Left lung (tissue), 4 donors: ENCODE measurements at regions not wholly inside any gene's neighbourhood (a gene's known extent, or its start where the extent isn't known, plus 50 kb on each side); places are given as distances from the start of the nearest gene placed in this dataset.

Source experiments
- ATAC-seq: fragments of 200-7000 bp; cut with Tn5 transposase; one replicate; pipeline ENCODE4 v1.9.1; 2020; ENCODE audit warnings: moderate library complexity
- DNase-seq, 4 donors: peaks; one replicate each; pipeline ENCODE4 v3.0.0-alpha.2; 2013 to 2020
- H3K27ac ChIP-seq, 2 donors: fragments of 200-600 bp; sonication (generic) in 1 of 2; one replicate each; pipeline versions ENCODE4 v1.5.0 to v1.8.0; 2020 to 2021
- H3K27me3 ChIP-seq, 2 donors: fragments of 200-600 bp; sonication (generic) in 1 of 2; one replicate each; pipeline versions ENCODE4 v1.5.0 to v1.8.0; 2020 to 2021
- H3K36me3 ChIP-seq, 2 donors: fragments of 200-600 bp; sonication (generic) in 1 of 2; one replicate each; pipeline versions ENCODE4 v1.5.0 to v1.8.0; 2020 to 2021
- H3K4me1 ChIP-seq, 2 donors: fragments of 200-600 bp; one replicate each; pipeline ENCODE4 v1.8.0; 2021
- H3K4me3 ChIP-seq, 2 donors: fragments of 200-600 bp; sonication (generic) in 1 of 2; one replicate each; pipeline versions ENCODE4 v1.5.0 to v1.8.0; 2020 to 2021; ENCODE audit warnings: mild to moderate bottlenecking in 1 of 2
- H3K9me3 ChIP-seq, 2 donors: fragments of 200-600 bp; sonication (generic) in 1 of 2; one replicate each; pipeline versions ENCODE4 v1.5.0 to v1.8.0; 2020 to 2021
- CTCF ChIP-seq, 2 donors: fragments of 200-600 bp; sonication (generic) in 1 of 2; IDR thresholded peaks; one replicate each; pipeline versions ENCODE4 v1.5.0 to v1.8.0; 2021; ENCODE audit warnings: antibody characterized with exemption in 2 of 2
- intact Hi-C, 2 donors: fragments of 100-400 bp; cut with DNase I; formaldehyde crosslinking; loops; one replicate each; pipeline versions ENCODE4 v1.11.2 to v1.14.2; 2022
- donor health status: DM: no; HTN: yes; CAD: no.
- donor health status: DM: no; HTN: no; CAD: no.

- no peak for TF ChIP-seq CTCF (IDR thresholded peaks at IDR 0.05)
- DNase-seq (no peak), ATAC-seq (no peak)
- Histone ChIP-seq H3K36me3 (no peaks in the 10 kb centered on the region), H3K4me3 (no peak overlapping the region), H3K9me3 (peaks cover 0 to 17% of the 10 kb centered on the region in 2 donors), H3K4me1 (no peaks in the 10 kb centered on the region), H3K27me3 (no peaks in the 10 kb centered on the region), H3K27ac (no peak overlapping the region)
- intact Hi-C loops: no loop called here
Observed at GRCh38 chr10:117654105-117654504, 111.6 kb downstream of the EMX2 start.

- TF ChIP-seq CTCF (IDR thresholded peaks at IDR 0.05): no peak
- ATAC-seq (no peak), DNase-seq (no peak)
- Histone ChIP-seq H3K4me3 (no peak overlapping the region), H3K36me3 (no peaks in the 10 kb centered on the region), H3K27ac (no peak overlapping the region), H3K9me3 (peaks cover 0 to 14% of the 10 kb centered on the region in 2 donors), H3K4me1 (no peaks in the 10 kb centered on the region), H3K27me3 (no peaks in the 10 kb centered on the region)
- intact Hi-C loops: no loop called here
Observed at GRCh38 chr10:117656385-117657367, 114.1 kb downstream of the EMX2 start.

- ATAC-seq (no peak), DNase-seq (no peak)
- intact Hi-C loops: no loop called here
- no peaks in the 10 kb centered on the region for H3K4me1 ChIP-seq
- H3K9me3 ChIP-seq: no peaks in the 10 kb centered on the region
- no peaks in the 10 kb centered on the region for H3K27me3 ChIP-seq
- no peak for TF ChIP-seq CTCF (IDR thresholded peaks at IDR 0.05)
- H3K36me3 ChIP-seq: no peaks in the 10 kb centered on the region
- H3K27ac ChIP-seq: no peak overlapping the region
- H3K4me3 ChIP-seq: no peak overlapping the region
Observed at GRCh38 chr10:117661316-117661715, 118.8 kb downstream of the EMX2 start.

- no peaks in the 10 kb centered on the region for H3K27me3 ChIP-seq
- H3K27ac ChIP-seq: no peak overlapping the region
- DNase-seq: no peak
- H3K4me1 ChIP-seq: no peaks in the 10 kb centered on the region
- intact Hi-C loops: no loop called here
- H3K36me3 ChIP-seq: no peaks in the 10 kb centered on the region
- H3K4me3 ChIP-seq: no peak overlapping the region
- H3K9me3 ChIP-seq: no peaks in the 10 kb centered on the region
- no peak for ATAC-seq
- no peak for TF ChIP-seq CTCF (IDR thresholded peaks at IDR 0.05)
Observed at GRCh38 chr10:117662126-117662525, 119.6 kb downstream of the EMX2 start.

- no peak for ATAC-seq
- H3K9me3 ChIP-seq: no peaks in the 10 kb centered on the region
- H3K4me1 ChIP-seq: no peaks in the 10 kb centered on the region
- no peaks in the 10 kb centered on the region for H3K36me3 ChIP-seq
- TF ChIP-seq CTCF (IDR thresholded peaks at IDR 0.05): no peak
- DNase-seq: no peak
- H3K4me3 ChIP-seq: no peak overlapping the region
- no peaks in the 10 kb centered on the region for H3K27me3 ChIP-seq
- intact Hi-C loops: no loop called here
- no peak overlapping the region for H3K27ac ChIP-seq
Observed at GRCh38 chr10:117662751-117663540, 120.4 kb downstream of the EMX2 start.
